ENCODE measurements at regions not wholly inside any gene's neighbourhood (a gene's known extent, or its start where the extent isn't known, plus 50 kb on each side); places are given as distances from the start of the nearest gene placed in this dataset.
A peak's percentile ranks its signal among the peaks of the same experiment; 100 is the strongest.

DNA sequence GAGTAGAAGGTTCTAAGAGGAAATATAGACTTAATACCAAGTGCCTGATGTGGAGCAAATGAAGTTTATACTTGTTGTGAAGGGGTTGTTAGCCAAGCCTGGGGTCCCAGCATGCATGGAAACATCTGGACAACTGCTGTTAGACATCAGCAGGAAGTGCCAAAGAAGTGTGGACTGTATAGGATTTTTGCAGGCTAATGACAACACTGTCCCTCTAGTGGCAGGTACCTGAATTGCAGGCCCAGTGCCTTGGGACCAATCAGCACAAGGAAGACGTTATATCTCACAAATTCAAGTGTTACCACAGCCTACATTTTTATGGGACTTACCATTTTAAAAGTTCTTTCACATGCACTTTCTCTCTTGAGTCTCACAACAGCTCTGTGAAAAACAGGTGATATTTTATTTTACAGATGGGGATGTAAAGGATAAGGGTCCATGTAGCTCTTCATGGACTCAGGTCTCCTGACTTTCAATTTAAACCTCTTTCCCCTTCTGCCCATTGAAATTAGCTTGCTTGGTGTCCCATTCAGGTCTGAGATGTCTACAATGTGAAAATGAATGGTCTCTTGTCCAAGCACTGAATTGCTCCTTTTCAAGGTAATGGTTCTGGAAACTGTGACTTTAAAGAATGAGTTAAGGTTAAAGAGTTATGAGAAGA, 89.0 kb upstream of the MAP1B start:
- Histone ChIP-seq H3K79me2 (ENCODE audit: insufficient read depth, low read depth) (no peaks in the 10 kb centered on the region), H3K9ac (no peak overlapping the region), H3K27me3 (ENCODE audit: insufficient read depth, low read depth) (no peaks in the 10 kb centered on the region), H4K20me1 (ENCODE audit: insufficient read depth) (no peaks in the 10 kb centered on the region), H3K4me2 (no peak overlapping the region), H3K27ac (no peak overlapping the region), H3K4me1 (ENCODE audit: low read depth, poor library complexity, severe bottlenecking) (no peaks in the 10 kb centered on the region), H3K4me3 (IDR thresholded peaks at IDR 0.05; ENCODE audit: insufficient read depth, low read depth, low read length) (no peak overlapping the region), H3K36me3 (ENCODE audit: insufficient read depth) (no peaks in the 10 kb centered on the region), H2AFZ (ENCODE audit: low read depth) (no peak overlapping the region)
- TF ChIP-seq, protein P1, sequence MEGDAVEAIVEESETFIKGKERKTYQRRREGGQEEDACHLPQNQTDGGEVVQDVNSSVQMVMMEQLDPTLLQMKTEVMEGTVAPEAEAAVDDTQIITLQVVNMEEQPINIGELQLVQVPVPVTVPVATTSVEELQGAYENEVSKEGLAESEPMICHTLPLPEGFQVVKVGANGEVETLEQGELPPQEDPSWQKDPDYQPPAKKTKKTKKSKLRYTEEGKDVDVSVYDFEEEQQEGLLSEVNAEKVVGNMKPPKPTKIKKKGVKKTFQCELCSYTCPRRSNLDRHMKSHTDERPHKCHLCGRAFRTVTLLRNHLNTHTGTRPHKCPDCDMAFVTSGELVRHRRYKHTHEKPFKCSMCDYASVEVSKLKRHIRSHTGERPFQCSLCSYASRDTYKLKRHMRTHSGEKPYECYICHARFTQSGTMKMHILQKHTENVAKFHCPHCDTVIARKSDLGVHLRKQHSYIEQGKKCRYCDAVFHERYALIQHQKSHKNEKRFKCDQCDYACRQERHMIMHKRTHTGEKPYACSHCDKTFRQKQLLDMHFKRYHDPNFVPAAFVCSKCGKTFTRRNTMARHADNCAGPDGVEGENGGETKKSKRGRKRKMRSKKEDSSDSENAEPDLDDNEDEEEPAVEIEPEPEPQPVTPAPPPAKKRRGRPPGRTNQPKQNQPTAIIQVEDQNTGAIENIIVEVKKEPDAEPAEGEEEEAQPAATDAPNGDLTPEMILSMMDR (conservative IDR thresholded peaks at IDR 0.05; ENCODE audit: low read depth, low read length), result peak; percentile 99

DNA sequence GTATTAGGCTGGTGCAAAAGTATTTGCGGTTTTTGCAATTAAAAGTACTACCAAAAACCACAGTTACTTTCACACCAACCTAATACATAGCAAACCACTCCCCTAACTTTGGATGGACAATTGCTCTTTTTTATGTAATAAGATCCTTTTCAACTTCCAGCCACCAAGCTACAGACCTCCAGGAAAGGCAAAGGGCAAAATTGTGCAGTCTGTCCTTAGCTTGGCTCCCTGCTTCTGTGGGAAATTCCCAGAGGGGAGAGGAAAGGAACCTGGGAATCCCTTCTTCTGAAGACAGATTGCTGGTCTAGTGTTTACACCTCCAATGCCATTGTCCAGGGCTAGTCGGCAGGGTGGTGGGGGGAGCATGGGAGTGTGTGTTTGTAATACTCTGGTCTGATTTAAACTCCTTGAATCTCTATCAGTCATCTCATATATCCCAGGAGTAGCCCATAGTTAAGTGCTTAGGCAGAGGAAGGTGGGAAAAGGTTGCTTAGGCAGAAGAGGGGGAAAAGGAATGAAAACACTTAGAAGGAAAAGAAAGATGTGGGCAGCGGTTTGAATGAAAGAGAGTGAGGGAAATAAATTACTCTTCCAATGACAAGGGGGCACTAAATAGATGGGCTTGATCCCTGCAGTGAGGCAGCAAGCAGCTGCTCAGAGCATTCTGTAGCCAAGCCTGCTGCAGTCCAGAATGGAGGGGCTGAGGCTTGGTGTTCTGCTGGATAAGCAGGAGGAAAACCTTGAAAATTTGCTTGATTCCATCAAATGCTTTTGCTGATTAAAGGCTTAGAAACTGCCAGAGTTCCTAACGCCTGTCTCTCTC, 86.9 kb upstream of the MAP1B start:
- Histone ChIP-seq H3K27me3 (ENCODE audit: insufficient read depth, low read depth) (no peaks in the 10 kb centered on the region), H3K27ac (no peak overlapping the region), H3K36me3 (ENCODE audit: insufficient read depth) (no peaks in the 10 kb centered on the region)

DNA sequence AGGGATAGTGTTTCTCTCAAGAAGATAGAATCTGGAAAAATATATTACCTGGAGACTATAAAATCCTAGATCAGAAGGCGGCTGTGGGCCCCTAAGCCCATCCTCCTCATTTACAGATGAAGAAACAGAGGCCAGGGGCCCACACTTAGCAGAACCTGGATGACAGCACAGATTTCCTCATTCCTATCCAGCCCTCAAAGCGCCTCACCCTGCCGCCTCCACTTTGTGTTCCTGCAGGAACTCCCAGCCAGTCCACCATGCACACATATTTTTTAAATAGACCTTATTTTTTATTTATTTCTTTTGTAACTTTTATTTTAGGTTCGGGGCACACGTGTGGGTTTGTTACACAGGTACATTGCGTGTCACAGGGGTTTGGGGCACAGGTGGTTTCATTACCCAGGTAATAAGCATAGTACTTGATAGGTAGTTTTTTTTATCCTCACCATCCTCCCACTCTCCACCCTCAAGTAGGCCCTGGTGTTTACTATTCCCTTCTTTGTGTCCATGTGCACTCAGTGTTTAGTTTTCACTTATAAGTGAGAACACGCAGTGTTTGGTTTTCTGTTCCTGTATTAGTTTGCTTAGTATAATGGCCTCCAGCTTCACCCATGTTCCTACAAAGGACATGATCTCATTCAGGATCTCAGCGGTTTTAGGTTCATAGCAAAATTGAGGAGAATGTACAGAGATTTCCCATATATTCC, 85.5 kb upstream of the MAP1B start:
- no peak overlapping the region for H2AFZ ChIP-seq (ENCODE audit: low read depth)
- H3K4me2 ChIP-seq, result no peak overlapping the region
- H4K20me1 ChIP-seq (ENCODE audit: insufficient read depth), result no peaks in the 10 kb centered on the region
- H3K79me2 ChIP-seq (ENCODE audit: insufficient read depth, low read depth), result no peaks in the 10 kb centered on the region
- TF ChIP-seq, protein P1 (conservative IDR thresholded peaks at IDR 0.05; ENCODE audit: low read depth, low read length), result no peak
- H3K9ac ChIP-seq, result no peak overlapping the region
- no peak overlapping the region for H3K4me3 ChIP-seq (IDR thresholded peaks at IDR 0.05; ENCODE audit: insufficient read depth, low read depth, low read length)
- no peaks in the 10 kb centered on the region for H3K4me1 ChIP-seq (ENCODE audit: low read depth, poor library complexity, severe bottlenecking)
- no peaks in the 10 kb centered on the region for H3K27me3 ChIP-seq (ENCODE audit: insufficient read depth, low read depth)
- H3K27ac ChIP-seq, result no peak overlapping the region
- H3K36me3 ChIP-seq (ENCODE audit: insufficient read depth), result no peaks in the 10 kb centered on the region

More for the DNA sequence above, 86.9 kb upstream of the MAP1B start:
- no peak overlapping the region for H2AFZ ChIP-seq (ENCODE audit: low read depth)
- no peaks in the 10 kb centered on the region for H4K20me1 ChIP-seq (ENCODE audit: insufficient read depth)
- no peak overlapping the region for H3K9ac ChIP-seq
- no peak overlapping the region for H3K4me3 ChIP-seq (IDR thresholded peaks at IDR 0.05; ENCODE audit: insufficient read depth, low read depth, low read length)
- no peak overlapping the region for H3K4me2 ChIP-seq
- TF ChIP-seq, protein P1 (conservative IDR thresholded peaks at IDR 0.05; ENCODE audit: low read depth, low read length), result no peak
- no peaks in the 10 kb centered on the region for H3K79me2 ChIP-seq (ENCODE audit: insufficient read depth, low read depth)
- H3K4me1 ChIP-seq (ENCODE audit: low read depth, poor library complexity, severe bottlenecking), result no peaks in the 10 kb centered on the region

DNA sequence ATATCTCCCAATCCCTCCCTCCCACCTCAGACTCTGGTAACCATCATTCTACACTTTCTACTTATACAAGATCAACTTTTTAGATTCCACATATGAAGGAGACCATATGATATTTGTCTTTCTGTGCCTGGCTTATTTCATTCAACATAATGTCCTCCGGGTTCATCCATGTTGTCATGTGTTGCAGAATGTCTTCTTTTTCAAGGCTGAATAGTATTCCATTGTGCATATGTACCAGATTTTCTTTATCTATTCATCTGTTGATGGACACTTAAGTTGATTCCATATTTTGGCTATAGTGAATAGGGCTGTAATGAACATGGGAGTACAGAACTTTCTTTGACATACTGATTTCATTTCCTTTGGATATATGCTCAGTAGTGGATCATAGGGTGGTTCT, 78.9 kb upstream of the MAP1B start:
- H3K27ac ChIP-seq, result no peak overlapping the region
- no peaks in the 10 kb centered on the region for H3K36me3 ChIP-seq (ENCODE audit: insufficient read depth)
- no peaks in the 10 kb centered on the region for H4K20me1 ChIP-seq (ENCODE audit: insufficient read depth)
- H3K27me3 ChIP-seq (ENCODE audit: insufficient read depth, low read depth), result no peaks in the 10 kb centered on the region
- H3K9ac ChIP-seq, result no peak overlapping the region
- no peak overlapping the region for H3K4me3 ChIP-seq (IDR thresholded peaks at IDR 0.05; ENCODE audit: insufficient read depth, low read depth, low read length)
- TF ChIP-seq, protein P1 (conservative IDR thresholded peaks at IDR 0.05; ENCODE audit: low read depth, low read length), result no peak
- H3K79me2 ChIP-seq (ENCODE audit: insufficient read depth, low read depth), result no peaks in the 10 kb centered on the region
- no peaks in the 10 kb centered on the region for H3K4me1 ChIP-seq (ENCODE audit: low read depth, poor library complexity, severe bottlenecking)
- H3K4me2 ChIP-seq, result no peak overlapping the region
- no peak overlapping the region for H2AFZ ChIP-seq (ENCODE audit: low read depth)

All from KMS-11 (cell line).